Progenitor cell of endocrine pancreas (in vitro differentiated cells): ENCODE measurements at regions not wholly inside any gene's neighbourhood (a gene's known extent, or its start where the extent isn't known, plus 50 kb on each side); places are given as distances from the start of the nearest gene placed in this dataset.

ENCODE experiments used
- DNase-seq: peaks from one replicate; pipeline ENCODE4 v3.0.0; 2021; ENCODE audit warnings: low spot score; ENCODE audit not compliant: unreplicated experiment
- H3K27ac Mint-ChIP-seq: 2 replicates; pipeline ENCODE4 v1.8.0; 2021; ENCODE audit warnings: mild to moderate bottlenecking, moderate library complexity, mixed read lengths
- H3K27me3 Mint-ChIP-seq: 2 replicates; pipeline ENCODE4 v1.8.0; 2021; ENCODE audit warnings: mixed read lengths
- H3K36me3 Mint-ChIP-seq: 2 replicates; pipeline ENCODE4 v1.8.0; 2022; ENCODE audit warnings: mixed read lengths; ENCODE audit not compliant: insufficient read depth
- H3K4me1 Mint-ChIP-seq: 2 replicates; pipeline ENCODE4 v1.8.0; 2021; ENCODE audit warnings: low read depth, mixed read lengths
- H3K4me3 Mint-ChIP-seq: 2 replicates; pipeline ENCODE4 v1.8.0; 2021; ENCODE audit warnings: low read depth, mild to moderate bottlenecking, moderate library complexity, mixed read lengths
- H3K9me3 Mint-ChIP-seq: 2 replicates; pipeline ENCODE4 v1.8.0; 2021; ENCODE audit warnings: low read depth, mixed read lengths
- TF ChIP-seq, protein P1 (sequence below): fragments of 200-600 bp; sonication (generic); IDR thresholded peaks from one replicate; pipeline ENCODE4 v1.5.0; 2021; ENCODE audit warnings: antibody characterized with exemption, mild to moderate bottlenecking; ENCODE audit not compliant: unreplicated experiment

DNA sequence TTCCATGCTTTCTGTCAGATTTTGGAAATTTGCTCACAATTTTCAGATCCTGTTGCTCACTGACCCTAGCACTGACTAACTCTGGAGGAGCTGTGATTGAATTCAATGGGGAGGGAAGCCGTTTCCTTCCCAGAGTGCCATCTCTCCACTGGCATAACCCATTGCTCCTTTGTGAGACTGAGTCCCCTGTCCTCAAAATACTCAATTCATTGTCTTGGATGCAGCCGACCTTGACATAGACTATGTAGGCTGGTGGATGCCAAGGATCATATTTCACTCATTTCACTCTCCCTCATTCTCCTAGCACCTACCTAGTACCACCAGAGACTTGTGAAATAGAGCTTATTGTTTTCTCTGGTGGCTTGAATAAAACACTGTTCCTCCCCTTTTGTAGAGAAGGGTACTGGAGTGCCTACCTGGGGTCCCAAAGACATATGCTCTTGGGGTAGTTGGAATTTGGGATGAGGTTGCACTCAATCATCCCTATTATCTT, 511.3 kb upstream of the ZMIZ1 start:
- no peak for DNase-seq
- H3K36me3 Mint-ChIP-seq = no peaks in the 10 kb centered on the region
- peaks cover 5% of the 10 kb centered on the region for H3K9me3 Mint-ChIP-seq
- H3K4me1 Mint-ChIP-seq = peaks cover 3% of the 10 kb centered on the region
- H3K27ac Mint-ChIP-seq = no peak overlapping the region
- H3K4me3 Mint-ChIP-seq = no peak overlapping the region
- peaks cover 12% of the 10 kb centered on the region for H3K27me3 Mint-ChIP-seq
- TF ChIP-seq, protein P1, sequence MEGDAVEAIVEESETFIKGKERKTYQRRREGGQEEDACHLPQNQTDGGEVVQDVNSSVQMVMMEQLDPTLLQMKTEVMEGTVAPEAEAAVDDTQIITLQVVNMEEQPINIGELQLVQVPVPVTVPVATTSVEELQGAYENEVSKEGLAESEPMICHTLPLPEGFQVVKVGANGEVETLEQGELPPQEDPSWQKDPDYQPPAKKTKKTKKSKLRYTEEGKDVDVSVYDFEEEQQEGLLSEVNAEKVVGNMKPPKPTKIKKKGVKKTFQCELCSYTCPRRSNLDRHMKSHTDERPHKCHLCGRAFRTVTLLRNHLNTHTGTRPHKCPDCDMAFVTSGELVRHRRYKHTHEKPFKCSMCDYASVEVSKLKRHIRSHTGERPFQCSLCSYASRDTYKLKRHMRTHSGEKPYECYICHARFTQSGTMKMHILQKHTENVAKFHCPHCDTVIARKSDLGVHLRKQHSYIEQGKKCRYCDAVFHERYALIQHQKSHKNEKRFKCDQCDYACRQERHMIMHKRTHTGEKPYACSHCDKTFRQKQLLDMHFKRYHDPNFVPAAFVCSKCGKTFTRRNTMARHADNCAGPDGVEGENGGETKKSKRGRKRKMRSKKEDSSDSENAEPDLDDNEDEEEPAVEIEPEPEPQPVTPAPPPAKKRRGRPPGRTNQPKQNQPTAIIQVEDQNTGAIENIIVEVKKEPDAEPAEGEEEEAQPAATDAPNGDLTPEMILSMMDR = no peak

DNA sequence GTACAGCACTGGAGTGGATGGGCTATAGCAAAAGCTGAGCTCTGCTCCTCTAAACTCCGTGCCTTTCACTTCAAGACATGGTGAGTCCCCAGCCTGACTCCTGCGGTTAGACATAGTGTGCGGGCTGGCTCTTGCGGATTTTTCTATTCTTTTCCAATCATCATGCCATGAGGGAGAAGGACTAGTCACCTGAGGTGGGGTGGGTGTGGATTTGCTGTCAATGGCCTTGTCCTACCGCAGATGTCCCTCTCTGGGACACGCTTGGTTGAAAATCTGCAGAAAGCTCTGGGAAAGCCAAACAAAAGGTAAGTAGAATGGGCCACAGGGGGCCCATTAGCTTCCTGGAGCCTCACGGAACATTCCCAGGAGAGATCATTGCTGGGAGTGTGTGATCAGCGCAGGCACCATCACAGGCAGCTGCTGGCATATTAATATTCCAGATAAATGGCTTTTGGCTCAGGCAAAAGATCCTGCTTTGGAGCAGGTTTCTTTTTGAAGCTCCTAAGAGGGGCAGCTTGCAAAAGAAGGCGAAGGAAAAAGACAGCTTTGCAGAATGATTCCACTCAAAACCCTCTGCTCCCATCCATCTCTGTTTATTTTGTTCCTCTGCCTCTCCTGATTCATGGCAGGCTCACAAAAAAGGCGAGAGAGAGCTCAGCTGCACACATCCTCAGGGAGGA, 509.0 kb upstream of the ZMIZ1 start:
- Mint-ChIP-seq H3K27me3 (peaks cover 13% of the 10 kb centered on the region), H3K9me3 (peaks cover 2% of the 10 kb centered on the region), H3K36me3 (no peaks in the 10 kb centered on the region), H3K4me1 (peaks cover 11% of the 10 kb centered on the region), H3K27ac (no peak overlapping the region), H3K4me3 (no peak overlapping the region)
- TF ChIP-seq, protein P1 = no peak
- DNase-seq = no peak

DNA sequence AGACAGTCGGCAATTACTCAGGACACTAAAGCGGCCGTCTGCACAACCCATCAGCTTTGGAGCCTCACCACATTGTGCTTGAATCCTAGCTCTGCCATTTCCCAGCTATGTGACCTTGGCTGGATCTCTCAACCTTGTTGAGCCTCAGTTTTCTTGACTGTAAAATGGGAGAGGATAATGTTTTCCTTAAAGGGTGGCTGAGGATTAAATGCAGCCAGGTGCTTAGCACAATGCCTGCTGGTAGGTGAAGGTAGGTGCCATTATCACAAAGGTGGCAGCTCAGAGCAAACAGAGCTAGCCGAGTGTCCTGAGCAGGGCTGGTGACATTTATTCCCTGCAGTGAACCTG, 508.5 kb upstream of the ZMIZ1 start:
- Mint-ChIP-seq H3K27me3 (peaks cover 13% of the 10 kb centered on the region), H3K4me1 (peaks cover 12% of the 10 kb centered on the region), H3K27ac (no peak overlapping the region), H3K36me3 (no peaks in the 10 kb centered on the region), H3K4me3 (no peak overlapping the region), H3K9me3 (no peaks in the 10 kb centered on the region)
- no peak for DNase-seq
- TF ChIP-seq, protein P1 = no peak

DNA sequence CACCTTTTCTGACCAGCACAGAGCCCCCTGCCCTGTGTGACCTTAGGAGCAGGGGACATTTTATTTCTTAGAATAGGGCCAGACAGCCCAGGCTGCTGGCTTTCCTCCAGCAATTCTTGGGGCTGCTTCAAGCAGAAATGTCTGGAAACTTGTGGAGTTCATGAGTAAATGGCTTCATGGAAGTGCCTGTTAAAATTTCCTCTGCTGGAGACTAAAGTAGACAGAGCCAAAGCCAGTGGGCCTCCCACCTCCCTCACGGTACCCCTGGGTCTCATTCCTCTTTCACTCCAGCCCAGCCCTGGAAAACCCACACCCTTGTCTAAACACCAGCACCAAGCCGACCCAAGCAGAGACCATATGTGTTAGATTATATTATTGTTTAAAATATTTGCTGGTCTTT, 505.5 kb upstream of the ZMIZ1 start:
- DNase-seq = no peak
- peaks cover 13% of the 10 kb centered on the region for H3K27me3 Mint-ChIP-seq
- no peak overlapping the region for H3K27ac Mint-ChIP-seq

GRCh38 chr10:78565841-78566240, 502.9 kb upstream of the ZMIZ1 start:
- Mint-ChIP-seq H3K27me3 (peaks cover 24% of the 10 kb centered on the region), H3K36me3 (no peaks in the 10 kb centered on the region), H3K27ac (no peak overlapping the region), H3K9me3 (no peaks in the 10 kb centered on the region), H3K4me3 (no peak overlapping the region), H3K4me1 (peaks cover 31% of the 10 kb centered on the region)
- DNase-seq = no peak
- TF ChIP-seq, protein P1 = no peak

More for the DNA sequence above, 505.5 kb upstream of the ZMIZ1 start:
- peaks cover 30% of the 10 kb centered on the region for H3K4me1 Mint-ChIP-seq
- H3K4me3 Mint-ChIP-seq = no peak overlapping the region
- H3K9me3 Mint-ChIP-seq = no peaks in the 10 kb centered on the region
- TF ChIP-seq, protein P1 = no peak
- H3K36me3 Mint-ChIP-seq = no peaks in the 10 kb centered on the region
